Endothelial cell of umbilical vein (primary cell): ENCODE measurements at regions not wholly inside any gene's neighbourhood (a gene's known extent, or its start where the extent isn't known, plus 50 kb on each side); places are given as distances from the start of the nearest gene placed in this dataset.

Experiments used
- BruUV-seq: library from RNA; stranded (reverse); fragments of 400-500 nt; replicated peaks from 2 replicates; lab custom pipeline; 2021; lab: Mats Ljungman, UMichigan
- CTCF ChIA-PET: fragments of 300-600, 350-600 bp; sonication (Branson Sonifier 250); formaldehyde crosslinking; loops from one replicate; lab custom pipeline; 2021; ENCODE audit warnings: antibody characterized with exemption, inconsistent platforms; lab: Charles Lee
- POLR2A ChIA-PET: fragments of 300-600, 350-600 bp; sonication (Branson Sonifier 250); formaldehyde crosslinking; loops from one replicate; lab custom pipeline; 2021; ENCODE audit warnings: antibody characterized with exemption, inconsistent platforms; lab: Charles Lee
- DNase-seq: peaks from one replicate; pipeline ENCODE4 v3.0.0-alpha.2; 2011; ENCODE audit warnings: low read depth, low spot score
- FAIRE-seq: peaks from 2 replicates; lab custom pipeline; 2011; peaks lifted over from hg19 to GRCh38; lab: Jason Lieb, UNC
- H2AFZ ChIP-seq: 2 replicates; pipeline ENCODE4 v1.6.0; 2012; ENCODE audit warnings: low read depth, low read length, control low read depth, inconsistent platforms
- H3K27ac ChIP-seq: 2 replicates; pipeline ENCODE4 v1.5.1; 2011; ENCODE audit warnings: low read depth, mild to moderate bottlenecking, control low read depth, low read length, moderate library complexity; ENCODE audit not compliant: insufficient read depth
- H3K27me3 ChIP-seq, 2 experiments: 2 replicates each; pipeline versions ENCODE4 v1.6.0 to v1.6.1; 2011; ENCODE audit warnings: low read length in 2 of 2, mixed read lengths in 1 of 2; ENCODE audit not compliant: control insufficient read depth in 2 of 2, insufficient read depth in 2 of 2
- H3K36me3 ChIP-seq, 2 experiments: 2 replicates in 1 of 2; 3 replicates in 1 of 2; pipeline ENCODE4 v1.5.1; 2011; ENCODE audit warnings: low read length in 2 of 2, mild to moderate bottlenecking in 1 of 2, moderate library complexity in 1 of 2; ENCODE audit not compliant: control insufficient read depth in 2 of 2, insufficient read depth in 2 of 2; ENCODE audit errors: extremely low read depth in 1 of 2
- H3K4me1 ChIP-seq: 3 replicates; pipeline ENCODE4 v1.5.1; 2011; ENCODE audit warnings: mild to moderate bottlenecking, low read length; ENCODE audit not compliant: control insufficient read depth, insufficient read depth; ENCODE audit errors: extremely low read depth
- H3K4me2 ChIP-seq: 2 replicates; pipeline ENCODE4 v1.6.1; 2011; ENCODE audit warnings: low read length, control low read depth, mixed read lengths; ENCODE audit not compliant: insufficient read depth
- H3K4me3 ChIP-seq, 3 experiments: fragments of 200-600 bp in 1 of 3; sonication (generic), shearing (Covaris generic) in 1 of 3; replicated peaks in 1 of 3; 2 replicates each; pipeline ENCODE4 v1.5.1; 2011 to 2016; ENCODE audit warnings: control low read depth in 3 of 3, low read length in 3 of 3, mild to moderate bottlenecking in 2 of 3, inconsistent platforms in 1 of 3, low read depth in 1 of 3, moderate library complexity in 1 of 3; ENCODE audit not compliant: insufficient read depth in 1 of 3
- H3K79me2 ChIP-seq: 2 replicates; pipeline ENCODE4 v1.6.0; 2012; ENCODE audit warnings: low read length, inconsistent platforms; ENCODE audit not compliant: control insufficient read depth, insufficient read depth
- H3K9ac ChIP-seq: replicated peaks from 2 replicates; pipeline ENCODE3; 2011; ENCODE audit warnings: low read length, control low read depth; ENCODE audit not compliant: insufficient read depth; ENCODE audit errors: extremely low read depth
- H3K9me1 ChIP-seq: replicated peaks from 3 replicates; pipeline ENCODE4 v1.6.0; 2011; ENCODE audit warnings: mild to moderate bottlenecking, low read length; ENCODE audit not compliant: control insufficient read depth, insufficient read depth; ENCODE audit errors: extremely low read depth
- H3K9me3 ChIP-seq: replicated peaks from 2 replicates; pipeline ENCODE4 v1.5.1; 2012; ENCODE audit warnings: low read length, inconsistent platforms; ENCODE audit not compliant: control insufficient read depth, insufficient read depth
- H4K20me1 ChIP-seq: replicated peaks from 2 replicates; pipeline ENCODE3; 2011; ENCODE audit warnings: mild to moderate bottlenecking, low read length; ENCODE audit not compliant: control insufficient read depth, insufficient read depth; ENCODE audit errors: extremely low read depth
- CTCF ChIP-seq, 2 donors: IDR thresholded peaks; 1 replicate in 1 of 2; 2 replicates in 1 of 2; pipeline ENCODE4 v1.5.1; 2011; ENCODE audit warnings: low read length in 2 of 2, mild to moderate bottlenecking in 2 of 2, moderate library complexity in 2 of 2, control low read depth in 1 of 2, inconsistent platforms in 1 of 2, low read depth in 1 of 2; ENCODE audit not compliant: insufficient read depth in 1 of 2; ENCODE audit errors: extremely low read depth in 1 of 2
- EZH2 ChIP-seq: IDR thresholded peaks from 2 replicates; pipeline ENCODE4 v1.6.1; 2012; ENCODE audit warnings: borderline replicate concordance, low read depth, mild to moderate bottlenecking, moderate library complexity, low read length, inconsistent platforms; ENCODE audit not compliant: severe bottlenecking
- FOS ChIP-seq: IDR thresholded peaks from 2 replicates; pipeline ENCODE4 v1.6.1; 2011; ENCODE audit warnings: mild to moderate bottlenecking, low read length, moderate library complexity, borderline replicate concordance; ENCODE audit not compliant: insufficient read depth
- GATA2 ChIP-seq: IDR thresholded peaks from 2 replicates; pipeline ENCODE4 v1.7.0; 2011; ENCODE audit warnings: low read depth, mild to moderate bottlenecking, moderate library complexity, mixed read lengths, low read length; ENCODE audit not compliant: insufficient read length, insufficient read depth
- JUN ChIP-seq: IDR thresholded peaks from 2 replicates; pipeline ENCODE4 v1.6.1; 2011; ENCODE audit warnings: borderline replicate concordance, low read depth; ENCODE audit not compliant: insufficient read length, insufficient read depth
- MAX ChIP-seq: IDR thresholded peaks from 2 replicates; pipeline ENCODE4 v1.6.1; 2011; ENCODE audit not compliant: insufficient read depth, insufficient read length
- MYC ChIP-seq: IDR thresholded peaks from one replicate; pipeline ENCODE4 v1.6.1; 2011; ENCODE audit warnings: mild to moderate bottlenecking, low read depth, low read length
- POLR2A ChIP-seq: IDR thresholded peaks from 2 replicates; pipeline ENCODE4 v1.6.1; 2012; ENCODE audit warnings: low read depth, mild to moderate bottlenecking, control low read depth, low read length
- POLR2AphosphoS5 ChIP-seq: IDR thresholded peaks from 2 replicates; pipeline ENCODE4 v1.6.1; 2012; ENCODE audit warnings: low read depth, mild to moderate bottlenecking, control low read depth, low read length, moderate library complexity; ENCODE audit not compliant: insufficient read depth
- dilution Hi-C: fragments of 300-500 bp; cut with MboI; formaldehyde crosslinking; loops from one replicate; pipeline ENCODE4 v1.15.0; 2019; ENCODE audit warnings: low sequenced_read_pairs; ENCODE audit not compliant: extremely low pct_ligation_motif_present
- intact Hi-C: fragments of 100-400 bp; cut with micrococcal nuclease; formaldehyde crosslinking; loops from one replicate; pipeline ENCODE4 v1.10.0; 2022

GRCh38 chr6:108778421-108779186 is 69.6 kb upstream of the ARMC2 start:
- H3K9me3 ChIP-seq, result no peaks in the 10 kb centered on the region
- BruUV-seq, result no TSS peak
- no peak overlapping the region for H2AFZ ChIP-seq
- intact Hi-C loops (no loop called here), dilution Hi-C loops (no loop called here)
- H3K36me3 ChIP-seq, result no peaks in the 10 kb centered on the region
- no peak overlapping the region for H3K9ac ChIP-seq
- peaks cover 18% of the 10 kb centered on the region for H3K4me1 ChIP-seq
- FAIRE-seq (no peak), DNase-seq (no peak)
- no peaks in the 10 kb centered on the region for H3K79me2 ChIP-seq
- CTCF ChIA-PET, result interaction anchor here (1.0 kb wide), 1 partner anchor 64 kb away, joined by 3 read pairs; no protein-coding TSS in a partner anchor
- no peak overlapping the region for H3K27ac ChIP-seq
- H3K4me2 ChIP-seq, result no peak overlapping the region
- H3K4me3 ChIP-seq, result no peak overlapping the region
- TF ChIP-seq POLR2AphosphoS5 (no peak), GATA2 (no peak), POLR2A (no peak), MYC (no peak)
- H3K9me1 ChIP-seq, result no peaks in the 10 kb centered on the region
- POLR2A ChIA-PET, result no interaction called here
- H3K27me3 ChIP-seq, result no peaks in the 10 kb centered on the region
- H4K20me1 ChIP-seq, result no peaks in the 10 kb centered on the region

- POLR2A ChIA-PET, result no interaction called here
- dilution Hi-C loops, result no loop called here
- H2AFZ ChIP-seq, result no peak overlapping the region
- H3K4me3 ChIP-seq, result no peak overlapping the region
- intact Hi-C loops, result no loop called here
- no peaks in the 10 kb centered on the region for H4K20me1 ChIP-seq
- H3K79me2 ChIP-seq, result no peaks in the 10 kb centered on the region
- H3K9me3 ChIP-seq, result no peaks in the 10 kb centered on the region
- BruUV-seq, result no TSS peak
- H3K9ac ChIP-seq, result no peak overlapping the region
- H3K27me3 ChIP-seq, result no peaks in the 10 kb centered on the region
- H3K36me3 ChIP-seq, result no peaks in the 10 kb centered on the region
- no peak overlapping the region for H3K27ac ChIP-seq
- H3K9me1 ChIP-seq, result no peaks in the 10 kb centered on the region
- peaks cover 18% of the 10 kb centered on the region for H3K4me1 ChIP-seq
- CTCF ChIA-PET, result interaction anchor here (1.0 kb wide), 1 partner anchor 65 kb away, joined by 3 read pairs; no protein-coding TSS in a partner anchor
- TF ChIP-seq JUN, result no peak
- TF ChIP-seq MYC, result no peak
- TF ChIP-seq EZH2, result no peak
- no peak for TF ChIP-seq MAX
- no peak for TF ChIP-seq FOS
- no peak for TF ChIP-seq POLR2A
- no peak for TF ChIP-seq GATA2
- TF ChIP-seq POLR2AphosphoS5, result no peak
- TF ChIP-seq CTCF (IDR thresholded peaks at IDR 0.05; ENCODE audit: extremely low read depth in 1 of 2, insufficient read depth in 1 of 2, low read depth in 1 of 2, low read length in 2 of 2), result no peak
- DNase-seq (no peak), FAIRE-seq (no peak)
- no peak overlapping the region for H3K4me2 ChIP-seq
Observed at GRCh38 chr6:108779536-108780275, 68.5 kb upstream of the ARMC2 start.
